ENCODE measurements at regions not wholly inside any gene's neighbourhood (a gene's known extent, or its start where the extent isn't known, plus 50 kb on each side); places are given as distances from the start of the nearest gene placed in this dataset.

- Histone ChIP-seq H3K4me1 (ENCODE audit: insufficient read depth, low read length) (no peaks in the 10 kb centered on the region), H3K36me3 (replicated peaks in 1 of 2; ENCODE audit: control insufficient read depth in 1 of 2, insufficient read depth in 2 of 2, low read length in 2 of 2) (no peaks in the 10 kb centered on the region), H3K27ac (ENCODE audit: extremely low read length, insufficient read depth, low read length) (no peak overlapping the region), H3K4me2 (ENCODE audit: low read depth, low read length) (no peak overlapping the region), H3K9ac (ENCODE audit: insufficient read depth, low read depth, low read length) (no peak overlapping the region), H3K4me3 (replicated peaks in 1 of 3; ENCODE audit: insufficient read depth in 1 of 3, low read depth in 2 of 3, low read length in 3 of 3) (no peak overlapping the region), H3K9me3 (ENCODE audit: low read length) (no peaks in the 10 kb centered on the region), H2AFZ (ENCODE audit: low read length) (no peak overlapping the region), H4K20me1 (ENCODE audit: insufficient read depth, low read length) (no peaks in the 10 kb centered on the region), H3K27me3 (ENCODE audit: control insufficient read depth in 1 of 2, insufficient read depth in 2 of 2, low read length in 2 of 2) (no peaks in the 10 kb centered on the region), H3K79me2 (ENCODE audit: insufficient read depth, low read length) (no peaks in the 10 kb centered on the region)
- WGBS (ENCODE audit: low lambda C conversion rate), result 50% methylated on average over 1 of the region's 1 CpG
- ATAC-seq (no peak), DNase-seq (ENCODE audit: low spot score) (no peak), FAIRE-seq (no peak)
- intact Hi-C loops (cut with micrococcal nuclease; ENCODE audit: unreplicated experiment) (no loop called here), in situ Hi-C loops (cut with HindIII; ENCODE audit: extremely low pct_ligation_motif_present, low pct_unique_long_range_greater_than_20kb) (no loop called here)
- ChIA-PET CTCF (ENCODE audit: low intra/inter-chr PET ratio, low total read pairs) (no interaction called here), POLR2A (no interaction called here)
- TF ChIP-seq POLR2A (IDR thresholded peaks at IDR 0.05; ENCODE audit: insufficient read depth in 1 of 2, low read depth in 2 of 2, low read length in 2 of 2), result no peak
- TF ChIP-seq GRHL1 (CRISPR knock-in tag; conservative IDR thresholded peaks at IDR 0.05), result no peak
- TF ChIP-seq ZNF746 (CRISPR knock-in tag; IDR thresholded peaks at IDR 0.05), result no peak
- no peak for TF ChIP-seq ZKSCAN5 (CRISPR knock-in tag; IDR thresholded peaks at IDR 0.05)
- TF ChIP-seq ZBTB14 (CRISPR knock-in tag; IDR thresholded peaks at IDR 0.05), result no peak
- TF ChIP-seq E2F5 (CRISPR knock-in tag; conservative IDR thresholded peaks at IDR 0.05), result no peak
- no peak for TF ChIP-seq SOX6 (IDR thresholded peaks at IDR 0.05)
- TF ChIP-seq SOX6 (CRISPR knock-in tag; IDR thresholded peaks at IDR 0.05), result no peak
- TF ChIP-seq CBX5 (CRISPR knock-in tag; IDR thresholded peaks at IDR 0.05; ENCODE audit: borderline replicate concordance), result no peak
- no peak for TF ChIP-seq NR2F6 (IDR thresholded peaks at IDR 0.05)
- no peak for TF ChIP-seq NR2F6 (CRISPR knock-in tag; IDR thresholded peaks at IDR 0.05)
- TF ChIP-seq ETV6 (CRISPR knock-in tag; conservative IDR thresholded peaks at IDR 0.05), result no peak
- TF ChIP-seq ZNF12 (CRISPR knock-in tag; IDR thresholded peaks at IDR 0.05), result no peak
- TF ChIP-seq MBNL3 (CRISPR knock-in tag; conservative IDR thresholded peaks at IDR 0.05), result no peak
- no peak for TF ChIP-seq SP140L (CRISPR knock-in tag; IDR thresholded peaks at IDR 0.05; ENCODE audit: borderline replicate concordance)
- BruUV-seq (replicated peaks), result no TSS peak
Observed at GRCh38 chr15:91400481-91400880, 300.4 kb downstream of the SV2B start.

All from HepG2 (cell line).